H1 (cell line): ENCODE measurements at regions not wholly inside any gene's neighbourhood (a gene's known extent, or its start where the extent isn't known, plus 50 kb on each side); places are given as distances from the start of the nearest gene placed in this dataset.
"Not testable (repeated sequence)": the region's sequence is repeated elsewhere in the genome, so short reads cannot be mapped to it uniquely, and the experiment has no call there.

ENCODE experiments used
- CTCF ChIA-PET: fragments of 300-600 bp; sonication (Branson Sonifier 250); formaldehyde crosslinking; loops from one replicate; lab custom pipeline; 2021; ENCODE audit not compliant: partially characterized antibody; lab: Charles Lee
- POLR2A ChIA-PET: fragments of 300-600 bp; sonication (Branson Sonifier 250); formaldehyde crosslinking; loops from one replicate; lab custom pipeline; 2021; ENCODE audit warnings: inconsistent platforms; ENCODE audit not compliant: partially characterized antibody; lab: Charles Lee
- DNase-seq, 2 experiments: peaks; one replicate each; pipeline versions ENCODE4 v3.0.0 to v3.0.0-alpha.2; 2010 to 2022; ENCODE audit warnings: low spot score in 2 of 2, low read depth in 1 of 2, mixed read lengths in 1 of 2
- FAIRE-seq: peaks from 2 replicates; lab custom pipeline; 2011; peaks lifted over from hg19 to GRCh38; lab: Jason Lieb, UNC
- H2AFZ ChIP-seq: 2 replicates; pipeline ENCODE4 v1.8.1; 2012; ENCODE audit warnings: low read length, inconsistent platforms
- H2AK5ac ChIP-seq: 2 replicates; pipeline ENCODE4 v1.6.1; 2013; ENCODE audit warnings: low read depth, low read length
- H2BK120ac ChIP-seq: replicated peaks from 2 replicates; pipeline ENCODE3; 2013; ENCODE audit warnings: low read depth, low read length, inconsistent platforms
- H2BK12ac ChIP-seq: 2 replicates; pipeline ENCODE4 v1.6.1; 2013; ENCODE audit warnings: low read depth, low read length
- H2BK15ac ChIP-seq: 2 replicates; pipeline ENCODE4 v1.6.1; 2013; ENCODE audit warnings: low read length
- H2BK20ac ChIP-seq: 2 replicates; pipeline ENCODE4 v1.6.1; 2013; ENCODE audit warnings: low read length
- H2BK5ac ChIP-seq: 2 replicates; pipeline ENCODE4 v1.6.1; 2013; ENCODE audit warnings: low read depth, low read length
- H3K14ac ChIP-seq: 2 replicates; pipeline ENCODE4 v1.6.1; 2013; ENCODE audit warnings: inconsistent platforms; ENCODE audit not compliant: insufficient read length
- H3K18ac ChIP-seq: 2 replicates; pipeline ENCODE4 v1.6.1; 2013; ENCODE audit warnings: low read length; ENCODE audit errors: extremely low read depth
- H3K23ac ChIP-seq: 2 replicates; pipeline ENCODE4 v1.6.1; 2013; ENCODE audit warnings: inconsistent platforms; ENCODE audit not compliant: insufficient read length
- H3K23me2 ChIP-seq: 2 replicates; pipeline ENCODE4 v1.6.1; 2013; ENCODE audit warnings: low read depth, low read length
- H3K27ac ChIP-seq: 2 replicates; pipeline ENCODE4 v1.6.1; 2011; ENCODE audit warnings: low read depth, low read length, inconsistent platforms
- H3K27me3 ChIP-seq, 4 experiments: replicated peaks in 1 of 4; 1 replicate in 1 of 4; 2 replicates in 3 of 4; pipeline versions ENCODE4 v1.6.1 to v1.8.1; 2011 to 2013; ENCODE audit warnings: low read length in 3 of 4, mild to moderate bottlenecking in 3 of 4, inconsistent platforms in 2 of 4, mixed read lengths in 2 of 4, moderate library complexity in 1 of 4; ENCODE audit not compliant: control insufficient read depth in 3 of 4, insufficient read depth in 3 of 4; ENCODE audit errors: extremely low read depth in 1 of 4
- H3K36me3 ChIP-seq, 4 experiments: 2 replicates each; pipeline versions ENCODE4 v1.6.1 to v1.8.1; 2011 to 2013; ENCODE audit warnings: mild to moderate bottlenecking in 4 of 4, low read length in 3 of 4, moderate library complexity in 2 of 4, control low read depth in 1 of 4, inconsistent platforms in 1 of 4; ENCODE audit not compliant: insufficient read depth in 4 of 4, control insufficient read depth in 2 of 4
- H3K4ac ChIP-seq: replicated peaks from 2 replicates; pipeline ENCODE3; 2013; ENCODE audit warnings: low read length, low read depth, mixed read lengths, inconsistent platforms; ENCODE audit not compliant: insufficient read length
- H3K4me1 ChIP-seq, 4 experiments: replicated peaks in 1 of 4; 1 replicate in 1 of 4; 2 replicates in 3 of 4; pipeline versions ENCODE4 v1.6.1 to v1.8.1; 2011 to 2013; ENCODE audit warnings: low read length in 3 of 4, inconsistent platforms in 2 of 4, mixed read lengths in 1 of 4; ENCODE audit not compliant: insufficient read depth in 4 of 4, control insufficient read depth in 3 of 4
- H3K4me2 ChIP-seq, 2 experiments: 2 replicates each; pipeline versions ENCODE4 v1.6.1 to v1.8.1; 2011 to 2013; ENCODE audit warnings: low read depth in 2 of 2, low read length in 2 of 2, control low read depth in 1 of 2, inconsistent platforms in 1 of 2, mild to moderate bottlenecking in 1 of 2; ENCODE audit not compliant: insufficient read depth in 1 of 2
- H3K4me3 ChIP-seq, 4 experiments: fragments of 200-600, 300-600 bp in 1 of 4; sonication (generic), shearing (Covaris generic), sonication (Bioruptor Twin) in 1 of 4; 2 replicates each; pipeline versions ENCODE4 v1.5.1 to v1.8.1; 2011 to 2016; ENCODE audit warnings: low read length in 4 of 4, low read depth in 3 of 4, control low read depth in 2 of 4, inconsistent platforms in 2 of 4, mild to moderate bottlenecking in 2 of 4, mixed read lengths in 1 of 4, moderate library complexity in 1 of 4; ENCODE audit not compliant: insufficient read depth in 2 of 4; ENCODE audit errors: extremely low read depth in 1 of 4
- H3K56ac ChIP-seq: replicated peaks from 2 replicates; pipeline ENCODE3; 2013; ENCODE audit warnings: low read depth, mild to moderate bottlenecking, mixed read lengths, low read length, inconsistent platforms; ENCODE audit not compliant: insufficient read length
- H3K79me1 ChIP-seq: 2 replicates; pipeline ENCODE4 v1.6.1; 2013; ENCODE audit warnings: low read depth, low read length, control low read depth
- H3K79me2 ChIP-seq, 2 experiments: 2 replicates each; pipeline versions ENCODE4 v1.6.1 to v1.8.1; 2012 to 2013; ENCODE audit warnings: low read length in 2 of 2, mild to moderate bottlenecking in 2 of 2, inconsistent platforms in 1 of 2; ENCODE audit not compliant: insufficient read depth in 2 of 2, control insufficient read depth in 1 of 2
- H3K9ac ChIP-seq, 4 experiments: replicated peaks in 1 of 4; 1 replicate in 1 of 4; 2 replicates in 3 of 4; pipeline versions ENCODE4 v1.6.1 to v1.8.1; 2011 to 2013; ENCODE audit warnings: low read depth in 3 of 4, low read length in 3 of 4, control low read depth in 2 of 4, mild to moderate bottlenecking in 2 of 4, moderate library complexity in 2 of 4, inconsistent platforms in 1 of 4; ENCODE audit errors: extremely low read depth in 1 of 4
- H3K9me3 ChIP-seq, 2 experiments: 2 replicates each; pipeline versions ENCODE4 v1.6.1 to v1.8.1; 2012 to 2013; ENCODE audit warnings: mild to moderate bottlenecking in 2 of 2, moderate library complexity in 2 of 2, control low read depth in 1 of 2, inconsistent platforms in 1 of 2, low read depth in 1 of 2, low read length in 1 of 2, mixed read lengths in 1 of 2; ENCODE audit not compliant: insufficient read depth in 2 of 2
- H4K20me1 ChIP-seq, 2 experiments: replicated peaks in 1 of 2; 2 replicates each; pipeline versions ENCODE3 to v1.8.1; 2011 to 2013; ENCODE audit warnings: inconsistent platforms in 2 of 2, low read length in 2 of 2, mild to moderate bottlenecking in 1 of 2; ENCODE audit not compliant: insufficient read depth in 2 of 2, control insufficient read depth in 1 of 2
- H4K5ac ChIP-seq: 2 replicates; pipeline ENCODE4 v1.6.1; 2013; ENCODE audit warnings: low read length, low read depth, mixed read lengths, inconsistent platforms; ENCODE audit not compliant: insufficient read length
- H4K8ac ChIP-seq: 2 replicates; pipeline ENCODE4 v1.8.0; 2013; ENCODE audit warnings: mild to moderate bottlenecking, moderate library complexity, low read length, inconsistent platforms; ENCODE audit not compliant: insufficient read depth; ENCODE audit errors: extremely low read depth
- H4K91ac ChIP-seq: replicated peaks from 2 replicates; pipeline ENCODE3; 2013; ENCODE audit warnings: low read length, mixed read lengths, inconsistent platforms; ENCODE audit not compliant: insufficient read length
- WGBS, 2 experiments: shearing (Covaris generic) in 1 of 2; methylation state at CpG; one replicate each; pipeline versions ENCODE4 v1.1.6 to v1.1.7; 2013 to 2015; ENCODE audit warnings: low lambda C conversion rate in 2 of 2, mixed read lengths in 2 of 2, inconsistent platforms in 1 of 2, low coverage in 1 of 2, missing lambda C conversion rate in 1 of 2; ENCODE audit not compliant: insufficient replicate concordance in 2 of 2, insufficient coverage in 1 of 2, insufficient read length in 1 of 2; ENCODE audit errors: extremely low coverage in 1 of 2, missing lambda C conversion rate in 1 of 2; 5-methylcytosine and 5-hydroxymethylcytosine counted together

GRCh38 chr9:67592424-67592823 is 266.3 kb upstream of the ANKRD20A1 start:
- WGBS, 2 experiments: no CpG with 5 or more reads among the region's 8 CpGs
- FAIRE-seq, H4K5ac ChIP-seq, H3K4ac ChIP-seq, H3K4me2 ChIP-seq, H2BK120ac ChIP-seq, H2BK12ac ChIP-seq, H3K18ac ChIP-seq, POLR2A ChIA-PET, H3K27me3 ChIP-seq, H3K9ac ChIP-seq, H3K9me3 ChIP-seq, H2AK5ac ChIP-seq, H2BK15ac ChIP-seq, H3K23me2 ChIP-seq, H2BK5ac ChIP-seq, H4K91ac ChIP-seq, H2BK20ac ChIP-seq, CTCF ChIA-PET, H3K14ac ChIP-seq, H3K4me3 ChIP-seq, H3K79me1 ChIP-seq, H2AFZ ChIP-seq, H3K27ac ChIP-seq, H3K4me1 ChIP-seq, H3K79me2 ChIP-seq, H4K8ac ChIP-seq, H4K20me1 ChIP-seq, DNase-seq, H3K56ac ChIP-seq, H3K36me3 ChIP-seq, H3K23ac ChIP-seq: not testable (repeated sequence)

GRCh38 chr9:67555874-67556273 is 302.9 kb upstream of the ANKRD20A1 start:
- DNase-seq, H3K27me3 ChIP-seq, H4K20me1 ChIP-seq, H3K27ac ChIP-seq, POLR2A ChIA-PET, H2BK20ac ChIP-seq, H3K9ac ChIP-seq, H2AFZ ChIP-seq, H3K23ac ChIP-seq, H3K36me3 ChIP-seq, H2AK5ac ChIP-seq, H2BK5ac ChIP-seq, H3K18ac ChIP-seq, H3K14ac ChIP-seq, H2BK12ac ChIP-seq, H3K79me2 ChIP-seq, H2BK120ac ChIP-seq, H4K8ac ChIP-seq, H3K79me1 ChIP-seq, FAIRE-seq, H3K56ac ChIP-seq, H2BK15ac ChIP-seq, H3K4me2 ChIP-seq, H3K23me2 ChIP-seq, H3K4ac ChIP-seq, H3K9me3 ChIP-seq, H3K4me3 ChIP-seq, H3K4me1 ChIP-seq, H4K5ac ChIP-seq, CTCF ChIA-PET, H4K91ac ChIP-seq: not testable (repeated sequence)
- no CpG with 5 or more reads among the region's 3 CpGs for WGBS, 2 experiments
